TTC549 (cell line): ENCODE measurements at regions not wholly inside any gene's neighbourhood (a gene's known extent, or its start where the extent isn't known, plus 50 kb on each side); places are given as distances from the start of the nearest gene placed in this dataset.
"Not testable (repeated sequence)": the region's sequence is repeated elsewhere in the genome, so short reads cannot be mapped to it uniquely, and the experiment has no call there.

Source experiments
- FAIRE-seq: peaks from 2 replicates; lab custom pipeline; 2012; peaks lifted over from hg19 to GRCh38; lab: Jason Lieb, UNC

- FAIRE-seq: no peak
Observed at GRCh38 chr10:32141018-32141807, 85.0 kb upstream of the KIF5B start.

DNA sequence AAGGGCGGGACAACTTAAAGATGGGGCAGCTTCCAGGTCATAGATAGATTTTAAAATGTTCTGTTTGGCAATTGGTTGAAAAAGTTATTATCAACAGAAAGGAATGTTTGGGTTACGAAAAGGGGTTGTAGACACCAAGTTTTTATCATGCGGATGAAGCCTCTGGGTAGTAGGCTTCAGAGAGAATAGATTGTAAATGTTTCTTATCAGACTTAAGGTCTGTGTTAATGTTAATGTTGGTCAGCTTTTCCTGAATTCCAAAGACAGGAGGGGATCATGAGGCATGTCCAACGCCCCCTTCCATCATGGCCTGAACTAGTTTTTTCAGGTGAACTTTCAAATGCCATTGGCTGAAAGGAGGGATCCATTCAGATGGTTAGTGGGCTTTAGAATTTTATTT lies 84.2 kb upstream of the KIF5B start:
- no peak for FAIRE-seq

- FAIRE-seq: no peak
Observed at GRCh38 chr10:32139223-32140073, 83.2 kb upstream of the KIF5B start.

DNA sequence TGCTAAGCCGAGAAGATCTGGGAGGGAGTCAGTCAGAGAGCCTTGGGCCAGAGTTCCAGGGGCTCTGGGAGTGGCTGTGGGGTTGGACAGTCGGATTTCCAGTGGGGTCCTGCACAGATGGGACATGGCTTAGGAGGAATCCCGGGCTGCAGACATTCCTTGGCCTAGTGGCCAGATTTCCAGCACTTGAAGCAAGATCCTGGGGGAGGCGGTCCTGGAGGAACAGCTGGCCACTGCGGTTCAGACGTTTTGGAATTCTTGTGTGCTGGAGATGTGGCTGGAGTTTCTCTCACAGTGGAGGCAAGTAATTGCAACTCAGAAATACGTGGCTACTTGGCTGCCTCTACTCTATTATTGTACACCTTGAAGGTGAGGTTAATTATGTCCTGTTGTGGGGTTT lies 80.7 kb upstream of the KIF5B start:
- not testable (repeated sequence) for FAIRE-seq

DNA sequence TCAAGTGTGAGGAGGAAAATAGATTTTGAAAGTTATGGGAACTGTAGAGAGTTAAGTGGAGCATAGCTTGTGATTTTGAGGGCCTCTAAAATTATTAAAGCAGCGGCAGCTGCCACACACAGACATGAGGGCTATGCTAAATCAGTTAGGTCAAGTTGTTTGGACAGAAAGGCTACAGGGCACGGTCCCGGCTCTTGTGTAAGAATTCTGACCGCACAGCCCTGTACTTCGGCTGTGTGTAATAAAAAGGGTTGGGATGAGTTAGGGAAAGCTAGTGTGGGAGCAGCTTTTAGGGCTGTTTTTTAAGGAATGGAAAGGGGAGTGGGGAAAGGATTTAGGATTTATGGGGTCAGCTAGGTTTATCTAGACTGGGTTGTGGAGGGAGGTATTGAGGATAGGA lies 79.6 kb upstream of the KIF5B start:
- not testable (repeated sequence) for FAIRE-seq

DNA sequence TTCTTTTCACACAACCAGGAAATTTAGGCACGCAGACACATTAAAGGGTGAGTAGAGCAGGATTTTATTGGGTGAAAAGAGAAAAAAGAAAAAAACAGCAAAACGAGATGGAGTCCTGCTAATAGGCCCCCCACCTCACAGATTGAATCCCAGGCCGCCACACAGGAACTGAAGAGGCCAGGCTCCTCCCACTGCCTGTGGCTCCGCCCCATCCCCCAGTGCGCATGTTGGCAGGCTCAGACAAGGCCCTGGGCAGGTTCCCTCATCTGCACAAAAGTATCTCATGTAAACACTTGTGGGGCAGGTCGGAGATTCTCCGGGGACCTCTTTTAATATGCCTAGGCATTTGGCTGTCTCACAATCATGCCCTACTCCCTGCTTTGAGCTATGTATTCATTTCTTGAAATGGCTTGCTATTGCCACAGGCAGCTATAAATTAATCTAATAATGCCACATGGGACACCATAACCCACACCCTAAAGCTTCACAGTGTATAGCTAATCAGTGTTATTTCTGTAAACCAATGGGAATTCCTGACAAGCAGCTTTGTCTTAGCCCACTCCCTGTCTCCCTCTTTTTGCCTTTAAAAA lies 76.2 kb upstream of the KIF5B start:
- FAIRE-seq: no peak

DNA sequence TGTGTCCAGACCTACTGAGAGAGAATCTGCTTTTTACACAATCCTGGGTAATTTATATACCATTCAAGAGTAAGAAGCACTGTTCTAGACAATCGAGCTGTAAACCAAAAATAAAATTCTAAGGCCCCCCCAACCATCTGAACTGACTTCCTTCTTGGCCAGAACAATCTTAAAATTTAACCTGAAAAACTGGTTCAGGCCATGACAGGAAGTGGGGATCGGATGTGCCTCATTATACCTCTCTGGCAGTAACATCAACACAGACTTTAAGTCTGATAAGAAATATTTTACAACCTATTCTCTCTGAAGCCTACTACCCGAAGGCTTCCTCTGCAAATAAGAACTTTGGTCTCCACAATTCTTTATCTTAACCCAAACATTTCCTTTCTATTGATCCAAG lies 75.2 kb upstream of the KIF5B start:
- no peak for FAIRE-seq

- FAIRE-seq: no peak
Observed at GRCh38 chr10:32130788-32131187, 74.6 kb upstream of the KIF5B start.

DNA sequence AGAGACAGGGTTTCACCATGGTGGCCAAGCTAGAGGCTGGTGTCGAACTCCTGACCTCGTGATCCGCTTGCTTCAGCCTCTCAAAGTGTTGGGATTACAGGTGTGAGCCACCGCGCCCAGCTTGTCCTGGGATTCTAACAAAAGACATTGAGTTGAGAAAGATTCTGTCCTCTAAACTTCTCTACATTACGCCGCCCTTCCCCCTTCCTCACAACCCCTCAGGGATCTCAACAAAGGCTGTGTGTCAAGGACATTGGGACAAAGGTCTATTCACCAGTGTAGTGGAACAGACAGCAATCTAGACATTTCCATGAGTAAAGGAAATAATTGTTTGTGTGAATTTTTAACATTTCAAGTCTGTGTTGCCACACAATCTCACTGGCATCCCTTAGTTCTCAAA lies 68.8 kb upstream of the KIF5B start:
- no peak for FAIRE-seq

- FAIRE-seq: no peak
Observed at GRCh38 chr10:32123021-32123420, 66.8 kb upstream of the KIF5B start.

- FAIRE-seq: no peak
Observed at GRCh38 chr10:32121648-32122047, 65.4 kb upstream of the KIF5B start.

GRCh38 chr10:32120147-32120546 lies 63.9 kb upstream of the KIF5B start:
- FAIRE-seq: no peak

DNA sequence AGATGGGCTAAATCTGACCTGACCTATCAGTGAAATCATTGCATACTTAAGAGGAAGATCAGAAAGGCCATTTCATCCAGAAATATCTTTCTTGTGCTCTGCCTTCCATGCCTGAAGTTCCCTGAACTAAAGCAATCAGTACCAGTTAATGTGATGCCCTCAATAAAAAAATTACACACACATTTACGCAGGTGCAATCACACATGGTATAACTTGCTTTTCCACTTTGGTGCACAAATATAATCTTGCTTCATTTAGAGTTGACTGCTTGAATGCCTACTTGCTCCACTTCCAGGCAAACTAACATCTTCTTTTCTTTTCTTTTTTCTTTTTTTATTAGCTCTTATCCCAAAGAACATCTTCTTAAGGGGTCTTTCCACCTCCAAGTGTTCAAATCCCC lies 58.3 kb upstream of the KIF5B start:
- no peak for FAIRE-seq

- FAIRE-seq: no peak
Observed at GRCh38 chr10:32112055-32112454, 55.8 kb upstream of the KIF5B start.

GRCh38 chr10:32111585-32111984 lies 55.4 kb upstream of the KIF5B start:
- FAIRE-seq: no peak

GRCh38 chr10:32110790-32111189 lies 54.6 kb upstream of the KIF5B start:
- no peak for FAIRE-seq

DNA sequence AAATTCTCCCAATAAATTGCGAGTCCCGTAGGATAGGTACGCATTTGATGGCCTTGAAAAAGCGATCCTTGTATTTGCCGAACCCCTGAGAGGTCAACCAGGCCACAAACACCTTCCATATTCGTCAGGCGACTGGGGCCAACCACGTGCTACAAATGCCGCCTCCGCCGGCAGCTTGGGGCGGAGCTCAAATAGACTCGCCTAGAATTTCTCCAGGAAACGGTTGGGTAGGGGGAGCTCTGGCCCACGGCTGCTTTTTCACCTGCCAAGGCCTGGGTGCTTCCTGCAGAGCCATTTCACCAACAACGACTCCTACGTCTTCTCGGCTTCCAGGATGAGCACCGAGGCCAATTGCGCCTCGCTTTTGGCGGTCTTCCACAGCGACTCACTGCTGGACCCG lies 53.4 kb upstream of the KIF5B start:
- no peak for FAIRE-seq
